EL (cell line): ENCODE measurements at regions not wholly inside any gene's neighbourhood (a gene's known extent, or its start where the extent isn't known, plus 50 kb on each side); places are given as distances from the start of the nearest gene placed in this dataset.
A peak's percentile ranks its signal among the peaks of the same experiment; 100 is the strongest.
"Not testable (repeated sequence)": the region's sequence is repeated elsewhere in the genome, so short reads cannot be mapped to it uniquely, and the experiment has no call there.

Experiments used
- DNase-seq: peaks from one replicate; pipeline ENCODE4 v3.0.0-alpha.2; 2016

DNA sequence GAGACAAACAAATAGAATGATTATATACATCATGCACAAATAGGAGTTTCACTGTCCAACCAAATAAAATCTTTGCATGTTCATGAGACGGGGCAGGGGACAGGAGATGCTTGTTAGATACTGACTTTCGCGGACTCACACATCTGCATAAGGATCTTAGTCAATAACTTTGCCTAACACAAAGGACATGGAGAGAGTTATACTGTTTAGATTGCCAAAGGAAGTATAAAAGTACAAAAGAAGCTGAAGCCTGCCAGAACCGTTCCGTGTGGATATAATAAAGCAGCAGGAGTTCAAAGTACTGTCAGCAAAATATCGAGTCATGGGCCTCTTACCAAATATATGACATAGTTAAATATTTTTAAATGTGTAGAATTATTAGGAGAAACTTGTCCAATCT, 1148.4 kb downstream of the EFNA5 start:
- DNase-seq: no peak

DNA sequence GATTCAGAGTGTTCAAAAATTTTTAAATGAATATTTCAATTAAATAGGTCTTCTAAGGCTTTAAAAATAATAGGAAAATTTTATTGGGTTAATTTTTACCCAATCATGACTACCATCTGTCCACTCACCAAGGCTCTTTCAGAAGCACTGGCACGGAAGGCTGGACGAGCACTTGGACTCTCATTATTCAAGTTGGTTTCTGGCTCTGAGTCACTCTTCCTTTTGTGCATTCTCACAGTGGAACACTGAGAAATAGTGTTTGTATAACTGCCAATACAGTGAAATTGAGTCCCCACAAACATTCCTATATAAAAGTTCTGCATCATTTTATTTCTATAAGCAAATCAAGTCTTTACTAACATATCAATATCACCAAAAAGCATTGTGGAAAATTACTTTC, 1149.0 kb downstream of the EFNA5 start:
- DNase-seq: no peak

DNA sequence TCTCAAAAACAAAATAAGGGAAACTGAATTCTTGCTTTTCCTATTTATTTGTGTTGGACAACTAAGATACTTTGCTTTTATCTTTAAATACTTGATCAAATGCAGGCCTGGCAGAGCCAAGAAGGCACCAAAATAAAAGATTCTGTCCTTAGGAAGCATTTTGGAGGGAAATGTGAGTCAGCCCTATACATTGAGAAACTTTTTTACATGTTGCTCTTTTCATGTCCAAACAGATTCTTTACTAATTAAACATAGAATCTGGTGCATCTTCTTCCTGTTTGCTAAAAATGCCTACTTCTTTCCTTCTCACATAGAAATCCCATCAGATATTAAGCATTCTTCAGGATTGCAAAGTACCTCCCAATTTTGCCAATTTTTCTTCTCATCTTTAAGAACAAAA, 1160.4 kb downstream of the EFNA5 start:
- DNase-seq: no peak

DNA sequence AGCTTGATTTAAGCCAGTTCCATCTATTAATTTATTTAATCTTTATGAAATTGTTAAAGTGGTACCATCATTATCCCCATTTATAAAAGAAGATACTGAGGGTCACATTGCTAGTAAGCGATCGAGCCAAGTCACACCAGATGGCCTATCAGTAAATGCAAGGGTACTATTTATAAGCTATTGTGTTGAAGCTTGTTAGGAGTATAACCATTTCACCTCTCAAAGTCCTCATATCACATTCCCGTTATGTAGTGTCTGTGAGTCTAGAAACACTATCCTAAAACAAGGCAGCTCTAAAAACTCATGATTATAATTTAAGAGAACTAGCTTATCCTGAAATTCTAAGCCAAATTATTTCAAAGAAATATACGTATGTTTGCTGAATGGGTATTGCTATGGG, 1161.8 kb downstream of the EFNA5 start:
- no peak for DNase-seq

DNA sequence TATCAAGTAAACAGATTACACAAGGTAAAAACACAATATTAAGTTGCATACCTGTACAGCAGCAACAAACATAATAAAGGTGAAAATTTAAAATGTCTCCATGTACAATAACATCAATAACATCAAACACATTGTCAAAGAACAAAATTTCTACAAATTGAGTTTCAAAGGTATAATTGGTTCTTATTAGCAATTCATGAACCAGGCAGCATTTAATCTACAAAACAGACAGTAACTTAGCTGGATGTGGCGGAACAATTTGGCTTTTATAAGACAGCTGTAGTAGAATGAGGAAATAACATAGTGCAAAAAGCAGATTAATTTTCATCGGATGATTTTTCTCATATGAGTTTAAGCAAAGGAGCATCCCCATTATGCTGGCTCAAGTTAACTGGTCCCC, 1176.8 kb downstream of the EFNA5 start:
- DNase-seq: no peak

DNA sequence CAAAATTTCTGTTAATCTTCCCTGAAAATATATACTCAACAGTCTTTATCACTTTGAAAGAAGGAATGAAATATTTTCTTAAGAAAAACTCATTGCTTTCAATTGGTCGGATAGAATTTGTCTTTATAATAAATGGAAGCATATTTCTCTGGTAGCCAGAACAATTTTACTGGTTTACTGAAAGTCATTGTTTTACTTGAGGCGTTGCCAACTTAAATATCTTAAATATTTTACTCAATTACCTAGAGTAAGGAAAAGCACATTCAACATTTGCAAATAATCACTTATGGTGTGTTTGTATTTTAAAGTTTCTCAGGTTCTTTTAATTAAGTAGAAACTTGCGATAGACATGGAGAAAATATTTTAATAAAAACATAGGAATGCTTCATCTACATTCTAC, 1181.7 kb downstream of the EFNA5 start:
- no peak for DNase-seq

DNA sequence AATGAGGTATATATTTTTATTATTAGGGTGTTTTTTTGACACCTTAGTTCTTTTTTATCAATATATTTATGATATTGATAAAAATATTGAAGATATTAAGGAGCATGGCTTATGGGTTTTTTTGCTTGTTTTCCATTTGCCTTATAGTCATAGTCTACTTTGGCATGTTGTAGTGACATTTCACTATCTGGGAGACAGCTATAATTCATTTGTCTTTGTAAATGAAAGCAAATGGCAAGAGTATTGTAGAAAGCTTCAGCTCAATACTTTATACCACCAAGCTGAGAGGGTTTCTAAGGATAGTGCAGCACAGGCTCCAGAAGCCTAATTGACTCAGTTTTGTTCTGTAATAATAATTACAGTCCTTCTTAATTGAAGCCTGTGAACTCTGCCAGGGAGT, 1182.3 kb downstream of the EFNA5 start:
- DNase-seq: no peak

DNA sequence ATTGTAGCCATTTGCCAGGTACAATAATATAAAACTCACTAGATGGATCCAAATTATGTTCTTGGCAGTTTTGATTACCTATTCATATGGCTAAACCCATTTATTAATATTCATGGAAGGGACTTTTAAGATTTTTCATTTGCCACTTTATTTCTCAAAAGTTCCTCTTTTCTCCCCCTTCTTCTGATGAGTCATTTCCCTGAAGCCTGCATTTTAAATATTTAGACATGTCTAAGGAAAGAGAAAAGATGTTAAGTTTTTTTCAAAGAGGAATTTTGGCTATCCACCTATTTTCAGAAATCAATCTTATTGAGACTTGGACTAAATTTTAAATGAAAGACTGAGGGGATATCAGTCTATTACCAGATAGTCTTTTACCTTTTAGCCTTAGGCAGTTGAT, 1189.4 kb downstream of the EFNA5 start:
- no peak for DNase-seq

DNA sequence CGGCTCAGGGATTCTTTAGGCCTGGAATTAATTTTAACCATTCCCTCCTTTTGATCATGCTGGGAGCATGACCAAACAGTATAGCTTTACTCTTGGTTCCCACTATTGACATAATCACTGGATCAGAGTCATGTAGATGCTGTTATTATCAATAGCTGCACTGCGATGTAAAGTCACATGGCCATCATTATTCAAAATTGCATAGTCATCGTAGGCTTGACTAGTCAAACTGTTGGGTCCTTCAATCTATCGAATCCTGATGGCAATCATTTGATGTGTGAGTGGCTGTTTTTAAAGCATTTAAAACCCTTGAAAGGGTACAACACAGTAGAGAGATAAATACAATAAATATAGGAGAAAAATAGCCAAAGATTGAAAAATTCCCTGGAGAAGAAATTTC, 1194.1 kb downstream of the EFNA5 start:
- DNase-seq: no peak

DNA sequence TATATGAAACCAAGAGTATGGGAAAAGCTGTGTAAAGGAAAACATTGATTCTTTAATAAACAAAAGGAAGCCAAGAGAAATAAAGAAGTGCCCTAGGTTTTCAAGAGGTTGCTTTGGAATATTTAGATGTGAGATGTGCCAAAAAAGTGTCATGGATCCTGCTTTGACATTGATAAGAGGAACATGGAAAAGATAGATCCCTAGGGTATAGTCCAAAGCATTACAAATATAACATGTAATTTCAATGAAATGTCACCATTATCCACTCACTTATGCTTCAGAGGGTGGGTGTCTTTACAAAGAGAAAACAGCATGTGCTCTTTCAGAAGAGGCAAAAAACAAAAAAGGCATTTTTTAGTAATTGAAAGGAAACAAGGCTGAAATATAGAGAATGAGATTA, 1196.7 kb downstream of the EFNA5 start:
- no peak for DNase-seq

DNA sequence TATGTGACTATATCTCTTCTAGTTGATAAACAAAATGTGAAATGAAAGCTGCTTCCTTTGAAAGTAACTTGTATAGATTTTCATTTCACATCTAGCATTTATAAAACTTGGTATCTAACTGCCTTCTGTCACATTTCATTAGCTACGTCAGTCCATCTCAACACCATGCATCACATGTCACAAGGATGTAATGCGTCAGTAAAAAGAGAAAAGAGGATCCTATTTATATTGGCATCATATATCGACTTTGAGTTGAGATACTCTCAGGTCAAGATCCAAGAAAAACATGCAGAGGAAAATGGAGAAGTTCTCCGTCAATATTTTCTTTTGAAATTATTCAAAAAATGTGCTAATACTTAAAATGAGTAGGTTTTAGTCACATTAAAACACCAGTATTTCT, 1211.2 kb downstream of the EFNA5 start:
- DNase-seq: no peak

DNA sequence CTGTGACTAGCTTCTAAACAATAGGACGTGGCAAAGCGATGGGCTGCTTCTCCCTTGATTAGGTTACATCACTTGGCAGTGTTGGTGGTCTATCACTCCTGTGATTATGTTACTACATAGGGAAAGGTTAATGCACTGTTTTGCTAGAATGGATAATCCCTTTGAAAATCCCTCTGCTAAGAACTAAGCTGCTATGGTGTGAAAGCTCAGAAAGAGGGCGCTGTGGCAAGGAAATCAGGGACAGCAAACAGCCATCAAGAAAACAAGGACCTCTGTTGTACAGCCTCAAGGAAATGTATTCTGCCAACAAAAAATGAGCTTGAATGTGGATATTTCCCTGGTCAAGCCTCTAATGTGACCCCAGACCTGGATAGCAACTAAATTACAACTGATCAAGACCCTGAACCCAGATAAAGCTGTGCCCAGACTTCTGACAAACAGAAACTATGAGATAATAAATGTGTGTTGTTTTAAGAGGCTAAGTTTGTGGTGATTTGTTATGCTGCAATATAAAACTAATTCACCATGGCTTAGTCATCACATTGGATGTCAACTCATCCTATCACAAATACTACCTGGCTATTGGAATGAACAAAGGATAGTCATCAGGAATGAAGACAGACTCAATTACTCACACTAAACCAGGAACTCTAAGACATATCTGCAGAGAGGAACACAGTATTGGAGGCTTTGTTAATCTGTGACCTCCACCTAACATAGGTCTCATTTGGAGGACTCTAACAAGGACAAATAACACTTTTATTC, 1215.9 kb downstream of the EFNA5 start:
- peak; percentile 1 for DNase-seq

DNA sequence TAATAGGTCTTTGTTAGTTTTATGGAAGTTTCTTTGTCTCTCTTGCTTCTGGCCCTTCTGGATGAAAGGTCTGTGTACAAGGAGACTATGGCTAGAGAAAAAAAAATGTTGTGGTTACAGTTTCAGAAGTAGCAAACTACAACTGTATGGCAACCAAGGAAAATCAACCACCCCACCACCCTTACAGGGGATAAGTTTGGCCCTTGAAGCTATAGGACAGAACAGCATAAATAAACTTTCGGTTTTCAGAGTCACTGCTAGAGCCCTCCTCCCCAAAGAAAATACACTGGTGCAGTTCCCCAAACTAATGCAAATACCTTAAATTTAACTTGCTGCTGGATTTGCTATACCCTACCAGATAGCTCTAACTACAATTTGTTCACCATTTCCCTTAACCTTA, 1216.7 kb downstream of the EFNA5 start:
- DNase-seq: no peak

DNA sequence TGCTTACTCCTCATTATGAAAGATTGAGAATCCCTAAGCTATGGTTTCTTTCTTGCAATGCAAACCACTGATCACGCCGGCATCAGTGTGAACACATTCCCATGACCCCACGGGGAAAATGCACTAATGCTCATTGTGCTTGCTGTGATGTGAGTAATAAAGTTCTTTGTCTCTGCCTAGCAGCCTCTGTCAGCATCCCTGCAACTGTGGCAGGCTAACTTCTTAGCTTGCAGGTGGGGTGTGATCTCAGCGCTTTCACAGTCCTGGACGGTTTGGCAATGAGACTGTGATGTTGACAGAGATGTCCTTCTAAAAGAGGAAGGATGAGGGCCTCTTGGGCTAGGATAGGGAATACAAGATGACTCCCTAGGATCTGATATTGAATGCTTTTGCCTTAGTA, 1218.7 kb downstream of the EFNA5 start:
- DNase-seq: no peak

DNA sequence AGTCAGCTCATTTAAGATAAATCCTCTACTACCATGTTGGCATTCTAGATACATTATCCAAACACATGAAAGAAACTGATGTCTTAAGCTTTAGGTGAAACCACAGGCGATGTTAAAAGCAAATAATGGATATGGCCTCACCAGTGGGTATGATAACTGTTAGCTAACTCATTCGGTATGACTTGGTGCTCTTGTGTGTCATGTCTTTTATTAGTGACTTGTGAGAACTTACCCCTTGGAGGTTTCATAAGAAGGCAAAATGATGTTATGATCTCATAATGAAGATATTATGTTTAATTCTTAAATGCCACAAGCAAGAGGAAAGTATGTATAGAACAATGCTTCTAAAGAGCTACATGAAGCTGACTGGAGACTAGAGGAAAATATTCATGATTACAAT, 1227.0 kb downstream of the EFNA5 start:
- no peak for DNase-seq

DNA sequence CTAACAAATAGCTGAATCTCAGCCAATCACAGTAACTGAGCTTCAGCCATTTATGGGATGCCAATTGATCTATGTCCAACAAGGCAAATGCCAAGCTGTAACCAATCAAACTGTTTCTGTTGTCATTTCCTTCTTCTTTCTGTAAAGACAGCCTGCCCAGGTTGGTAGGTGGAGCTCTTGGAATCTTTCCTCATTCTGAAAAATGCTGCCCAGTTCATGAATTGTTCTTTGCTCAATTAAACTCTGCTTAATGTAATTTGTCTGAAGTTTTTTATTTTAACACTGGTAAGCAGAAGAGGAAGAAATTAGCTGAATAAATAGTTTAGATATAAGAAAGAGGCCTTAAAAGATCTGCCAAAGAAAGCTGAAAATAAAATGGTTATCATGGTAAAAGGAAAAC, 1235.6 kb downstream of the EFNA5 start:
- no peak for DNase-seq

DNA sequence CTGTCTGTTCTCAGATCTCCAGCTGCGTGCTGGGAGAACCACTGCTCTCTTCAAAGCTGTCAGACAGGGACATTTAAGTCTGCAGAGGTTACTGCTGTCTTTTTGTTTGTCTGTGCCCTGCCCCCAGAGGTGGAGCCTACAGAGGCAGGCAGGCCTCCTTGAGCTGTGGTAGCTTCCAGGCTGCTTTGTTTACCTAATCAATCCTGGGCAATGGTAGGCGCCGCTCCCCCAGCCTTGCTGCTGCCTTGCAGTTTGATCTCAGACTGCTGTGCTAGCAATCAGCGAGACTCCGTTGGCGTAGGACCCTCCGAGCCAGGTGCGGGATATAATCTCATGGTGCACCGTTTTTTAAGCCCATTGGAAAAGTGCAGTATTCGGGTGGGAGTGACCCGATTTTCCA, 1240.0 kb downstream of the EFNA5 start:
- not testable (repeated sequence) for DNase-seq

DNA sequence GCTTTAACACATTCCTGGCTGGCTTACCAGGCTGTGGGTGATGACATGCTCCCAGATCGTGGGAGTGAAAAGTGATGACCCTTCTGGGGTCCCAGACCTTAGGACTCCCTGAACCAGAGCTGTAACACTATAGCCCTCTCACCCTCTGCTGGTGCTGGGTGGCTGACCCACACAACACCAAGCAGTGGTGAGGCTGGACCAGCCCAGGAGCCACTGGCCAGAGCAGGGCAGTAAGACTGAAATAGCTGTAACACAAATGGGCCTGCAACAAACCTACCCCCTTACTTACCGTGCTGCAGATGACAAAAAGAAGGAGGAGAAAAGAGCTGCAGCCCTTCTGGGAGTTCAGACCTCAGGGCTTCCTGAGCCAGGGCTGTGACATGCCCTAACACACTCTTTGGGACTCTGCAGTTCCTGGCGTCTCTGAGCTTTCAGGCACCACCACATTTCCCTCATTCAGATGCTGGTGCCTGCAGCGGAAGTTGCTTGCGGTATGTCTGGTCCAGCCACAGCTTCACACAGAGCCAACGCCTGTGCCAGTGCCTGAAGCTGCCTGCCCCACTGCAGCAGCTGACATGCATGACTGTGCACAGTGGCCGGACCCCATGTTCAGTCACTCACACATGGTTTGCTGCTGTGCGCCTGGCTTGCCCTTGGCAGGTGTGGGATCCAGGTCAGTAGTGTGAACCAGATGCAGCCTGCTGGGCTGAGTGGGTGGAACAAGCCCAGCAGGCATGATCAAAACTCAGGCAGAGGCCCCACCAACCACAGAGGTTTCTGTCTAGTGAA, 1247.4 kb downstream of the EFNA5 start:
- no peak for DNase-seq

DNA sequence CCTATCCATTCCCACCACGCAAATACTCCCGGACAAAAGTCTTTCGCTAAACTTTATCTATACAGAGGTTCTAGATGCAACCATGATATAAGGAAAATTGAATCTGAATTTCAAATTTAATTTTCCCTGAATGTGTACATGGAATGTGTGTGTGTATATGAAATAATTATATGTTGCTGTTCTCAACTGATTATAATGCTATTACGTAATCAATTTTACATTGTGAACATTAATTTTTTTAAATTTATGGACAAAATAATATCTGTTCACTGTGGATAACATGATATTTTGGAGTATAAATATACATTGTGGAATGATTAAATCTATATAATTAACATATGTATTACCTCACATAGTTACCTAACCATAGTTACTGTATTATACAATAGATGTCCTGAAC, 1250.6 kb downstream of the EFNA5 start:
- no peak for DNase-seq

DNA sequence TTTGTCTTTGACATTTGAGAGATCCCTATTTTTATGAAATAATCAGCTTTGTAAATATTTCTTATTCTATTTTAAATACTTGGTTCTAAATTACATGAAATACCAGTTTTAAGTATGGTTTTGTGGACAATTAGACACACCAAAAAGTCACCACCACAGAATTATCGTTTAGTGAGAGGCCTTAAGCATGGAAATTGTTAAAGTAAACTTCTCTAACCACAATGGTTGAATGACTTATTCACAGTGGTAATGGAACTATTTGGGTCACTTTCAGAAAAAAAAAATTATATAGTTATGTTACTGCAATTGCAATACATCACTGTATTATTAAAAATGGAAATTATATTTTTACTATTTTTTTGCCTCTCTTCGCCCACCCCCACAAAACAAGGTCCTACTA, 1252.5 kb downstream of the EFNA5 start:
- DNase-seq: no peak

DNA sequence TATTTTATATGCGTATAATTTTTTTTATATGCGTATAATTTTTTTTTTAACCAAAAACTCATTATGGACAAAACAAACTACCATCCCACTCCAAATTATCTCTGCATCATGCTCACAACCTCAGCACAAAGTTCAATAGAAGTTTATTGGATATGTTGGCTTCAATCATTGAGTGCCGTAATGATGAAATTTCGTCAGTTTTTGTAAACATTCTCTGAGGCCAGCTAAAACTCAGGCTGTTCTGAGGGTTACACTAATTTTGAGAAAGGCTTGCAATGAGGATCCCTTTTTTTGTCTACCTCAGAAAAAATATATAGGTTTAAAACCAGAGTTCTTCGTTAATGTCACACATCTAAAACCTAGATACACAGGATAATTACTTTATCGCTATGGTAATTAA, 1253.2 kb downstream of the EFNA5 start:
- DNase-seq: no peak

DNA sequence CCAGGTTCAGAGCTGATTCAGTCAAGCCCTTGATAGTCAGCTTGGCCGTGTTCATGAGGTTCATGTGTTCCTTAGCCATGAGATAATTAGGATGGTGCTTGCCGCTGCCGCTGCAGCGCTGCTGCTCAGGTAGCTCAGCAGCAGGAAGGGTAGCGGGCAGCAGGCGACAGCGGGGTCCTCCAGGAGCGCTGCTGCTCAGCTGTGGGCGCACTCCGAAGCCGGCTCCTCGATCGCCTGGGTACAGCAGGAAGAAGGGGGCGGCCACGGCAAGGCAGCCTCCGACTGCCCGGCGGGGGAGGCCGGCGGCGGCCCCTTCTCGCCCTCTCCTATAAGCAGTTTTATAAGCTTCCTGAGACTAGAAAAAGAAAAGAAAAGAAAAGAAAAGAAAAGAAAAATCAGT, 1253.6 kb downstream of the EFNA5 start:
- DNase-seq: no peak

DNA sequence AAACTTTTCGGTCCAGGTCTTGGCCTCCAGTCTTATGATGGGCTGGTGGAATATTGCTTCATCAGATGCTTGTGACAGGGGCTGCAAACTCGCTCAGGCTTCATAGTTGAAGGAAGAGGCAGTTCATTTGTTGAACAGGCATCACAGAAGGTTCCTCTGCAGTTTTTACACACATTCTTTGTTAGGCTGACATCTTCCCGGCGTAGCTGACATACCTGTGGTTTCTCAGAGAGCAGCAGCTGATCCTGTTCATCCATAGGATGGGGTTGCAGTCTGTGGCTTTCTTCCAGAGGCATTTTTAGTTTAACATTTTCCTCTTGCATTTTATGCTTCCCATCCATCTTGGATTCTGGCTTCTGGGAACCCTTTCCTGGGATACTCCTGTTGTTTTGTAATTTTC, 1255.2 kb downstream of the EFNA5 start:
- DNase-seq: peak; percentile 31

DNA sequence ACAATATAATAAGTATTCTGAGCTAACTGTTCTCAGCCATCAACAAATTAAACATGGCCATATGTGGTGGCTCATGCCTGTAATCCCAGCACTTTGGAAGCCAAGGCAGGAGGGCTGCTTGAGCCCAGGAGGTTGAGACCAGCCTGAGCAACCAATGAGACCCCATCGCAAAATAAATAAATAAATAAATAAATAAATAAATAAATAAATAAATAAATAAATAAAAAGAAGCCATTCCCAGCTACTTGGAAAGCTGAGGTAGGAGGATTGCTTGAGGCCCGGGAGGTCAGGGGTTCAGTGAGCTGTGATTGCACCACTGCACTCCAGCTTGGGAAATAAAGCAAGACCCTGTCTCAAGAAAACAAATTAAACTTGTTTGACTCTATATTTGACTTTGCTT, 1256.4 kb downstream of the EFNA5 start:
- no peak for DNase-seq

DNA sequence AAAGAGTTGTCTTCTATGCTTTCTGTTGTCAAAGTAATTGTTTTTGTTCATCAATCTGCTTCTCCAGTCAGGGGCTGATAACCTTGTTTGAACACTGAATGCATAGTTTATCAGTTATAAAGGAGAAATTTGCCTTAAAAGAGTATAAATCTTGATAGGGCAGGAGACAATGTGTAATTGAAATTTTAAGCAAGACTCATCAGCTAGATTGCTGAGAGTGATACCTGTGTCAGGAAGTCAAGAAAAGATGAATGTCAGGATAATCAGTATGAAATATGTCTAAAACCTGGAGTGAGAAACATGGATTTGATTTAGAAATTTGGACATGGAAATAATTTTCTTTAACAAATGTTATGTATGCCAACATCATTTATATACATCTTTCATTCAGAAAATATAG, 1258.1 kb downstream of the EFNA5 start:
- DNase-seq: no peak
